ENCODE measurements at regions not wholly inside any gene's neighbourhood (a gene's known extent, or its start where the extent isn't known, plus 50 kb on each side); places are given as distances from the start of the nearest gene placed in this dataset.
"Not testable (repeated sequence)": the region's sequence is repeated elsewhere in the genome, so short reads cannot be mapped to it uniquely, and the experiment has no call there.

DNA sequence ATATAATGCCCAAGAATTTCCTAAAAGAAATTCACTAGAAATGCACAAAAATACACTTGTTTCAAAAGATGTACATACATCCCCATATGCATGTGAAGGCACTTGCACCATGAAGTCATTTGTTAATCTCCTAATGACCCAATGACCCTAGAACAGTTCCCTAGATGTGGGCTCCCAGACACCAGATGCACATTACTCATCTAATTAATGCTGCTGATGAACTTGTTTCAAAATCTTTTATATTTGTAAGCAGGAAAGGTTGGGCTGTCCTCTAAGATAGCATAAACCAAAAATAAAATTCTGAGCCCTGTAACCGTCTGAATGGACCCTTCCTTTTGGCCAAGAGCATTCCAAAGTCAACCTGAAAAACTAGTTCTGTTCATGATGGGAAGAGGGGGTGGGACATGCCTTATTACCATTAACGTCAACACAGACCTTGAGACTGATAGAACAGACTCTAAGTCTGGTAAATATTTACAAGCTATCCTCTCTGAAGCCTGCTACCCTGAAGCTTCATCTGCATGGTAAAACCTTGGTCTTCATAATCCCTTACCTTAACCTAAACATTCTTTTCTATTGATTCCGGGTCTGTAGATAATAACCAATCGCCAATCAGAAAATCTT, 91.0 kb upstream of the DAPK1 start:
- no peak for DNase-seq (ENCODE audit: low spot score)

DNA sequence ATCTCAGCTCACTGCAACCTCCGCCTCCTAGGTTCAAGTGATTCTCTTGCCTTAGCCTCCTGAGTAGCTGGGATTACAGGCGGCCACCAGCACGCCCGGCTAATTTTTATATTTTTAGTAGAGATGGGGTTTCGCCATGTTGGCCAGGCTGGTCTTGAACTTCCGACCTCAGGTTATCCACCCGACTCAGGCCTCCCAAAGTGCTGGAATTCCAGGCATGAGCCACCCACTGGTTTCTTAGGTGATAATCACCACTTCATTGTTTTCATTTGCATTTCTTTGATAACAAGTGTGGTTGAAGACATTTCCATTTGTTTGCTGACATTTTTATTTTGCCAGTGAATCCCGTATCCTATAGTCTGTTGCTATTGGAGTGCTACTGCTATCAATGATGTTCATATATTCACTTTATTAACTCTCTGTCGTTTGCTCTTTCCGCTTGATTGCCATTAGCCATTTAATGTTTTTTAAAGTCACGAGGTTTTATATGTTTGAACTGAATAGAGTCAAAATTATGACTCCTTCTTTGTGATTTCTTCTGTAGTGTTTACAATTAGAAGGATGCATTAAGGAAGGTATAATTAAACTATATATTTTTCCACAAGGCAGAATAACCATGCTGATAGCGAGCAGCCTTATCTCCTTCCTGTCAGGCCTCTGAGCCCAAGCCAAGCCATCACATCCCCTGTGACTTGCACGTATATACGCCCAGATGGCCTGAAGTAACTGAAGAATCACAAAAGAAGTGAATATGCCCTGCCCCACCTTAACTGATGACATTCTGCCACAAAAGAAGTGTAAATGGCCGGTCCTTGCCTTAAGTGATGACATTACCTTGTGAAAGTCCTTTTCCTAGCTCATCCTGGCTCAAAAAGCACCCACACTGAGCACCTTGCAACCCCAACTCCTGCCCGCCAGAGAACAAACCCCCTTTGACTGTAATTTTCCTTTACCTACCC, 87.3 kb upstream of the DAPK1 start:
- DNase-seq (ENCODE audit: low spot score): not testable (repeated sequence)

DNA sequence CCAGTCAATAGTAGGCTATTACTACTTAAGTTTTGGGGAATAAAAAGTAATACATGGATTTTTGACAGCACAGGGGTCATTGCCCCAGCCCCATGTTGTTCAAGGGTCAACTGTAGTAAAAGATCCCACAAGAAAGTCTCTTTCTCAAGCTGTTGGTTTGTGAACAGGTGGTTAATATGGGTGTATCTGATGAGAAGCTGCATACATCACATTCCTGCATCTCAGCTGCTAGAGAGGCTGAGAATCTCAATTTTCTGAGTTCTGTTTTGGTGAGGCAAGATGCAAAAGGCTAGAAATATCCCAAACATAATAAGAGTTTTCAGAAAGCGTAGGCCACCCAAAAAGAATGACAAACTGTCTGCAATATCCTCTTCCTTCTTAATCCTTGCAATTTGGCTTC, 76.8 kb upstream of the DAPK1 start:
- no peak for DNase-seq (ENCODE audit: low spot score)

DNA sequence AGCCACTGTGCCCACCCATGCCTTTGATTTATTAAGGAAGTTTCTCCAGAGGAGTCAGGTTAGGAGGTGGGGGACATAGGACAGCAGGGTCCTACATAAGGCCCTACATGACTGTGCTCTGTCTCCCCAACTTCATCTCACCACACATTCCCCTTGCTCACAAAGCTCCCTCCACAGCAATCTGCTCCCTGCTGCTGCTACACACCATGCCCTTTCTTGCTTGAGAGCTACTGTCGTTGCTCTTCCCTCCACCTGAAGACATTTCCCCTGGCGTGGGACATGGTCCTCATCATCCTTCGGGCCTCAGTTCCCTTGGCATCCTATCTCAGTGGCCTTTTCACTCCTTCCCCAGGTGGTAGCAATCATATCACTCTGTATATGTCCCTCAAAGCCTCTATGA, 75.9 kb upstream of the DAPK1 start:
- DNase-seq (ENCODE audit: low spot score): no peak

DNA sequence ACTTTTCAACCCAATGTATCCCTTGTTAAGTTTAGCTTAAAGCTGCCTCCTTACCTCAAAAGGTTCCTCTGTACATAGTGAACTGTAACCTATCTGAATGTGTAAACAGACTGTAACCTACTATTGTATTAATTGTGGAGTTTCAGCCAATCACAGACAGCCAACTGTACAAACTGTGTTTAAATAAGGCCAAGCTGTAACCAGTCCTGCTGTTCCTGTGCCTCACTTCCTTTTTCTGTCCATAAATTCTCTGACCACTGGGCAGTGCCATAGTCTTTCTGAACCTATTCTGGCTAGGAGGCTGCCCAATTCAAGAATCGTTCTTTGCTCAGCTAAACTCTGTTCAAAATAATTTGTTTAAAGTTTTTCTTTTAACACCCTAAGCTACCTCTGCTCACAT, 74.7 kb upstream of the DAPK1 start:
- no peak for DNase-seq (ENCODE audit: low spot score)

DNA sequence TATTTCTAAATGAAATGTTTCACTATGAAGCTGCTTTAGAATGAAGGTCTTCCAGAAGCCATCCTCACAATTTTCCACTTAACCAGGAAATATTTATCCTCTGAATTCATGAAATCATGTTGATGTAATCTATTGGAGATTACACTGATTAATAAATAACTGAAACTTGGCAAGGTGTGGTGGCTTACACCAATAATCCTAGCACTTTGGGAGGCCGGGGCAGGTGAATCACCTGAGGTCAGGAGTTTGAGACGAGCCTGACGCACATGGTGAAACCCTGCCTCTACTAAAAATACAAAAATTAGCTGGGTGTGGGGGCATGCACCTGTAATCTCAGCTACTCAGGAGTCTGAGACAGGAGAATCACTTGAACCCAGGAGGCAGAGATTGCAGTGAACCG, 73.8 kb upstream of the DAPK1 start:
- DNase-seq (ENCODE audit: low spot score): not testable (repeated sequence)

DNA sequence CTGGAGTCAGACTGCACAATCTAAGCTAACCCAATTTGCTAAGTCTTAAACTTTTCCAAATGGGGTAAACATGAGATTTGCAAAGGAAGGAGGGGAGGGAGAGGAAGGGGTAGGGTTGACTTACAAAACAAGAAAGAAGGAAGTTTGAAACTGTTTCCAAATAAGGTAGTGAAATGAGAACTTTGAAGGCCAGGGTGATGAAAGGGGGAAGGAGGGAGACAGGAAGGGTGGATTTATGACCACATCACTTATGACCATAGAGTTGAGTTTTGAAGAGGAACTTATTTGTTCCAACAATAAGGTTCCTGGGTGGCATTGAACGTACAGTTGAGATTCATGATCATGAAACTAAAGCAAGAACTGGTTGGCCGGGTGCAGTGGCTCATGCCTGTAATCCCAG, 72.5 kb upstream of the DAPK1 start:
- no peak for DNase-seq (ENCODE audit: low spot score)

DNA sequence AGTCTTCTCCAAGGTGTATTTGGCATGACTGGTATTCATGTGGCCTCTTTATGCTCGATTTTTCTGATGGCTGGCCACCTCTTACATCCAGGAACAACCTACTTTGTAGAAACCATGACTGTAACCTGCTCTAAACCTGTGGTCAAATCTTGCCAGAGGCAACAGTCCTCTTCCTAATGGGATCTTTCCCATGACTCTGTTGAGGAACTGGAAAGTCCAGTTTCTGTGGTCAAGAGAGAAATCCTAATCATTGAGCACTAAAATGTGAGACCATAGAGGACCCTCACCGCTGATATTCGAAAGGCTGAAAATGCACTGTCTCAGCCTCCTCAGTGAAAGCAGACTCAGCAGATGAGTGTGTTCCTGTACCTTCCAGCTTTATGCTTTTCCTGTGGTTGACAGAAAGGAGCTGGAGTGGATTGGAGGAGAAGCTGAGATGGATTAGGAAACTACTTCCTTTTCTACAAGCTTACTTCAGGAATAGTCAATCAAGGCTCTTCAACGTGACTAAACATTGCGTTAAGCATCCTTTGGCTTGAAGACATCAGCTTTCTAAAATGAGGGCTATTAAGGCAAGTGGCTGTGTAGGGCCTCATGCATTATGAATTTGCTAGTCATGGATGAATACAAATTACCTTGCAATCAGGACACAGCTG, 69.7 kb upstream of the DAPK1 start:
- DNase-seq (ENCODE audit: low spot score): no peak

DNA sequence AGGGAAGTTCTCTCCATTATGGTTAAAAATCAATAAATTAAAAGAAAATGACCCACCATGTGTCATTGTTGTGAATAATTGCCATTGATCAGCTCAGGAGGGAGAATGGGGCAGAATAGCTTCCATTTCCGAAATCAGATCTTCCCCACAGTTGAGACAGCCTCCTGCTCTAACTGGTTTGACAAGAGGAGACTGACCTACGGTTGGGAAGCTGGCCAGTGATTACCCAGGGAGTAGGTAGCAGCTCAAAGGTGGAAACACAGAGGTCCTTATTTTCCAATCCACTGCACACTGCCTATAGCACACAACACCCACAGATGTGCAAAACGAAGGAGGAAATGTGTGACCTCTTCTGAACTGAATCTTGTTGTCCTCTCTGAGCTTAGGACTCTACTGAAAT, 69.0 kb upstream of the DAPK1 start:
- no peak for DNase-seq (ENCODE audit: low spot score)

DNA sequence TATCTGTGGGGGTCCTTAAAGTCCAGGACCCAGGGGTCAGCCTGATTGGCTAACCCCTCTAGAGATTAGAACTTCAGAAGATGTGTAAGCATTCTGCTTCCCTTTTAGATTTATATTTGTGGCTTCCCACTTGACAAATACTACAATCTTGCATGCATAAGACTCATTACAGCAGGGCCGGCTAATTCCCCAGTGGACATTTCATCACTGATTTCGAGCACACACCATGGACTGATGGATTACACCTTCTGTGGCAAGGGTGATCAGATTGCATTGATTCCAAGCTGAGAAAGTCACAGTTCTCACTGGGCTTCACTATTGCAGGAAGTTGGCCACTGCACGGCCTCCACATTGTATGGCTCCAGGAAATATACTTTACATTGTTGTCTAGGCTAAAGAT, 65.8 kb upstream of the DAPK1 start:
- no peak for DNase-seq (ENCODE audit: low spot score)

DNA sequence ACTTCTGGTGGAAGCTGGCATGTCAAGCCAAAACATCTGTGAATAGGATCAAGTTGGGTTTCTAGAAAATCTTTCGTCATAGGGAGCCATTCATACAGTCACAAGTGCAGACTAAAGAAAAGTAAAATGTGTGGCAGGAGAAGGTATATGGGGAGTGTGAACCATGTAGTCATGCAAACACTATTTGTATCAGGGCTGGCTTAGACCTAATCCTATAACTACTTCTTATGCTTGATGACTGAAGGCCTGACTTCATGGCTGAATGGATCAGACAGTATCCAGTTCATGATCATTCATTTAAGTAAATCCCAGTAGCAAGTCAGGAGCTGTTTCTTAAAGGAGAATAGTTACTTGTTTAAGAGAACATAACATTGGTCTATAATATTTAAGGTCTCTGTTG, 63.8 kb upstream of the DAPK1 start:
- no peak for DNase-seq (ENCODE audit: low spot score)

DNA sequence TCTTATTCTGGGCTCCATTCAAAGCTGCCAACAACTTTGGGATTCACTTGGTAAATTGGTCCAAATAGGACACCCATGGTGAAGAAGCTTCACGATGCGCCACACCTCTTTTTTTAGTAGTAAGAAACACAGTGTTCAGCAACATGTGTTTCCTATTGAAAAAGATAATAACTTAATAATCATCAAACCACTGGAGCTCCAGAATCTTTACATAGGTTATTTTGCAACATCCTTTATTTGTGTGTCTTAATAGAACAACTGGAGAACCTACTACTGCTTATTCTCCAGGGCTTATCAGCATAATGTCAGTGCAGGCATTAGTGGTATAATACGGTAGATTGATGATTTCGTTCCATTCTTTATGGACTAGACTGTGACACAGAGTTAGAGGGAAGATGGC, 63.3 kb upstream of the DAPK1 start:
- no peak for DNase-seq (ENCODE audit: low spot score)

DNA sequence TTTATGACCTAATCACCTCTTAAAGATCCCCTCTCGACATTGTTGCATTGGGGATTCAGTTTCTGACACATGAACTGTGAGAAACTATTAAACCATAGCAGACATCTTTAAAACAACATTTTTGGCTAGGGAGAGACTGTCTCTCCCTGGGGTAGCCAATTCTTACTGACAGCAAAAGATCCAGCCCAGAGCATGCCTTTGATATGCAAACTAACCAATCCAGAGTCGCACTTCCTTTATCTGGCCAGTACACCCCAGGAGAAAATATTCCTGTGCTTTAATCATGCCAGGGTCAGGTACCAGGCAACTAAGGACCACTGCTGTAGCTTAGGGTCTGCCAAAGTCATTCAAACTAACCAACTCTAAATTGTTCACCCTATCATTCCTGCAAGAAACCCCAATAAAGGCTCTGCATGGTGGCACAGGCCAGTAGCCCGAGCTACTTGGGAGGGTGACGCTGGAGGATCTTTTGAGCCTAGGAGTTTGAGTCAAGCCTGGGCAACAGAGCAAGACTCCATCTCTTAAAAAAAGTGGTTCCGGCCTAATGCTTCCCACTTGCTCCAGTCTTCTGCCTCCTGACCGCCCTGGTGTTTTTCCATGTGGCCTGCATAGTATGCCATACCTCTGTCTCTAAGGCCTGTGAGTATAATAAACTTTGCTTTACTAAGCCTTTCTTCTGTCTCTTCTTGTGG, 62.3 kb upstream of the DAPK1 start:
- DNase-seq (ENCODE audit: low spot score): no peak

DNA sequence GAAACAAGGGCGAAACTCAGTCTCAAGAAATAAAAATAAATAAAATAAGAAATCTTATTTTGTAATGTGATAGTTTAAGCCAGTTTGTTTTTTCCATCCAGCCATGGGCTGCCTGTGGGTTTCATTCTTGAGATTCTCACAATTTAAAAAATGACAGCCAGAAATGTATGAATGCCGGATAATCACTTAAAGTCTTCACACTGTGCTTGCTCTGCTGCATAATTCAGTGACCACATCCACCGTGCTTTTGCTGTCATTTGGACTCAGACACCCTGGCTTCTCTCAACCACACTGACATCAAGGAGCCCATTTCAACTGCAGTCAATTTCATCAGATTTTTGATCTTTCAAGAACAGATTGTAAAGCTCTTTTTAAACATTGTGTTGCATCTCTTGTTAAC, 61.0 kb upstream of the DAPK1 start:
- DNase-seq (ENCODE audit: low spot score): no peak

DNA sequence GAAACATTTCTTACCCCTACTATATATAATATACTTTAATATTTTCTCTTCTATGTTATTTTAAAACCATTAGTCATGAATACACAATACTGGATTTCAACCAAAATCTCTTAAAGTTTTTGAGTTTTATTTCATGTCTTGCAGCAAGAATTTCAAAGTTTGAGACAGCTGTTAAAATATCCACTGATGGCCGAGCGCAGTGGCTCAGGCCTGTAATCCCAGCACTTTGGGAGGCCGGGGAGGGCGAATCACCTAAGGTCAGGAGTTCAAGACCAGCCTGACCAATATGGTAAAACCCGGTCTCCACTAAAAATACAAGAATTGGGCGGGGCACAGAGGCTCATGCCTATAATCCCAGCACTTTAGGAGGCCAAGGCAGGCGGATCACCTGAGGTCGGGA, 59.7 kb upstream of the DAPK1 start:
- no peak for DNase-seq (ENCODE audit: low spot score)

DNA sequence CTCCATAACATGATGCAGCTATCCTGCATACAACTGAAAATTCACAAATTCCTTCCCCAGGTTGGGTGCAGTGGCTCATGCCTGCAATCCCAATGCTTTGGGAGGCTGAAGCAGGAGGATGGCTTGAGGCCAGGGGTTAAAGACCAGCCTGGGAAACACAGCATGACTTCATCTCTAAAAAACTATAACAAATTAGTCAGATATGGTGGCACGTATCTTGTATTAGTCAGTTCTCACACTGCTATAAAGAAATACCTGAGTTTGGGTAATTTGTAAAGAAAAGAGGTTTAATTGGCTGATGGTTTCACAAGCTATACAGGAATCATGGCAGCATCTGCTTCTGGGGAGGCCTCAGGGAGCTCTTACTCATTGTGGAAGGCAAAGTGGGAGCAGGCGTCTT, 56.4 kb upstream of the DAPK1 start:
- DNase-seq (ENCODE audit: low spot score): no peak

DNA sequence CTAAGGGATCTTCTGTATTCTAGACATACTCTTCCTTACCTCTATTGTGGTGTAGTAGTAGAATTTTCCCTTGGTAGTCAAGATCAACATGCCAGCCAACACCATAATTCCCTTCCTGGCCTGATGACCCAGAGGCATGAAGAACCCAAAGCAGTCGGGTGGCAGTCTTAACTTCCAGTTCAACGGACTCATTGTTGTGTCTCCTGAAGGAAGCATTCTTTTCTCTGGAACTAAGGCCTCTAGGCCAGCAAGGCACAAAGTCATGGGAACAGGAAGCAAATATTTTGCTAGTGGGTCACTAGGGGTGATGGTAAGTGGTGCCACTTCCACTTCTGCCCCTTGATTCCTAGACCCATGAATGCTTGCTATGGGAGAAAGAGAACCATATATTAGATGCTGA, 55.2 kb upstream of the DAPK1 start:
- DNase-seq (ENCODE audit: low spot score): no peak

DNA sequence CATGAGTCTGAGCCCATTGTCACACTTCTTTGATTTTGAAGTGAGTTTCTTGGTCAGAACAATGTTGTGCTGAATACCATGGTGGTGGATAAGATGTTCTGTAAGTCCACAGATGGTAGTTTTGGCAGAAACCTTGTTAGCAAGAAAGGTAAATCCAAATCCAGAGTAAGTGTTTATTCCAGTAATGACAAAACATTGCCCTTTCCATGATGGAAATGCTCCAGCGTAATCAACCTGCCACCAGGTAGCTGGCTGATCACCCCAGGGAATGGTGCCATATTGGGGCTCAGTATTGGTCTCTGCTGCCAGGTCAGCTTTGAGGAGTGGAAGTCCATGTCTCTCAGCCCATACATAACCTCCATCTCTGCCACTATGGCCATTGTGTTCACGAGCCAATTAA, 54.7 kb upstream of the DAPK1 start:
- DNase-seq (ENCODE audit: low spot score): no peak

DNA sequence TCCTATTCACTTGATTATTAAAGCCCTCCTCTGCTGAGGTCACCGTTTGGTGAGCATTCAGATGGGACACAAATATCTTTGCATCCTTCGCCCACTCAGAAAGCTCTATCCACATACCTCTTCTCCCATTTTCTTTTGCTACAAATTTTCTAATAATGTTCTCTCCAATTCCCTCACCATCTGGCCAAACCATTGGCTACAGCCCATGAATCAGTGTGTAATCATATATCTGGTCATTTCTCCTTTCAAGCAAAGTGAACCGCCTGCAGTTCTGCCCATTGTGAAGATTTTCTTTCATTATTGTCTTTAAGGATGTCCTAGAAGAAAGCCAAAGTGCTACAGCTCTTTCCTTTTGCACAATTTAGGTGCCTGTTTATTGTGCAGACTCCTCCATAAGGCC, 54.2 kb upstream of the DAPK1 start:
- no peak for DNase-seq (ENCODE audit: low spot score)

DNA sequence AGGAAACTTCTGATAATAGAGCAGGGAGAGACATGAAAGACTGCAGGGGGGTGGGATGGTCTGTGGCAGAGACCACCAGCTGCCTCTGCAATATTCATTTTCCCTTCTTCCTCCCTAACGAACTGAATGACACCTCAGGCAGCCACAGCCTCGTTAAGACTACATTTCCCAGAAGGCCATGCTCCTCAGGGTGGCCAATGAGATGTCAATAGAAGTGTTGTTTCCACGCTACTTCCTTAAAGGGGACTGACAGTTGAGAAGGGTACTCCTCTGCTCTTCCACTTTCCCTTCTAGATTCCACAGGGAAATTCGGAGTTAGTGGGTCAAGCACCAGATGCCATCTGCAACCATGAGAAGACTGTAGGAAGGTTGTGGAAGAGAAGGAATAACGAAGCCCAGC, 52.0 kb upstream of the DAPK1 start:
- peak; percentile 20 for DNase-seq (ENCODE audit: low spot score)

DNA sequence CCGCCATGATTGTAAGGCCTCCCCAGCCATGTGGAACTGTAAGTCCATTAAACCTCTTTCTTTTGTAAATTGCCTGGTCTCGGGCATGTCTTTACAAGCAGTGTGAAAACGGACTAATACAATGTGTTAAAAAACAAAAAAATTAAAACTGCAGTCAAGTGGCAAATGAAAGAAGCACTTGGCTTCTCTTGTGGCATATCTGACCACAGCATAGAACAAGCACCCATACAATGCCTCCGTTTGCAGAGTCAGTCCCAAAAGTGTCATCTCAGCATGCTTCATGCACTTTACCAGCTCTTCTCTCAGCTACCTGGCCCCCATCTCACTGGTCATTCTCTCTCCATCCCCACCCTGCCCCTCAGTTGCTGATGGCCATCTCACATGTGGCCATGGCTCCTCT, 51.1 kb upstream of the DAPK1 start:
- DNase-seq (ENCODE audit: low spot score): no peak

DNA sequence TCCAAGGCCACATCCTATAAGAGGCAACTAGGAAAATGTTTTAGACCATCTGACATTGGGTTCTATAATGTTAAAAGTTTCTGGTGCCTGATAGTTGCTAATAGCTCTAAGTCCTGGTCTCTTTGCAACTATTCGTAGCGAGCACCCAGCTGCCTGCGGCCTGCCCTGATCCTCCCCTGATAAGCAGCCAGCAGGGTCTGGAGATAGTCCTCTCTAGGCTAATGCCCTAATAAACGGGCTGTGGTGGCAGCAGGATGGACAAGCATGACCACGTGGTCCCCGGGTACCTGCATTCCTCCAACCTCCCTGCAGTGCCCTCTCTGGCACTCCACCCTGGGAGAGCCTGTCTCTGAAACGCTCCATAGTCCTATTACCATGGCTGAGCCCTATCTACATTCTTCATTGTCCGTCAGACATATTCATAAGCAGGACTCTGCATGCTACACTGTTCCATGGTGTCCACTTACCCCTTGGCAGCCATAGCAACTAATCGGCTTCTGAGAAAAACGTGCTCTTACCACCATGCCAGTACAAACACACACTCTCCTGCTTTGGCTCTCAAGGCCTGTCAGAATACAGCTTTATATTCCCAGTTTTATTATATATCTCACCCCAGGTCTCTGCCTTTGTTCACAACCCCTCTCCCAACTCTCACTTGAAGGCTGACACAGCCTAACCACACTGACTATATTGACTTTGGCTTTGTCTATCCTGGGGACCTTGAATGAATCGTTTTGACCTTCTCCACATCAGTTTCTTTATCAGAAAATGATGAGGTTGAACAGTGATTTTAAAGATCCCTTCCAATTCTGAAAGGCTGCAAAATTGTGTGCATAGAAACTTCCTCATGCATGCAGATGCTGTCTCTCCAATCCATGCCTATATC, 49.9 kb upstream of the DAPK1 start:
- no peak for DNase-seq (ENCODE audit: low spot score)
